ENCODE measurements at regions not wholly inside any gene's neighbourhood (a gene's known extent, or its start where the extent isn't known, plus 50 kb on each side); places are given as distances from the start of the nearest gene placed in this dataset.

DNA sequence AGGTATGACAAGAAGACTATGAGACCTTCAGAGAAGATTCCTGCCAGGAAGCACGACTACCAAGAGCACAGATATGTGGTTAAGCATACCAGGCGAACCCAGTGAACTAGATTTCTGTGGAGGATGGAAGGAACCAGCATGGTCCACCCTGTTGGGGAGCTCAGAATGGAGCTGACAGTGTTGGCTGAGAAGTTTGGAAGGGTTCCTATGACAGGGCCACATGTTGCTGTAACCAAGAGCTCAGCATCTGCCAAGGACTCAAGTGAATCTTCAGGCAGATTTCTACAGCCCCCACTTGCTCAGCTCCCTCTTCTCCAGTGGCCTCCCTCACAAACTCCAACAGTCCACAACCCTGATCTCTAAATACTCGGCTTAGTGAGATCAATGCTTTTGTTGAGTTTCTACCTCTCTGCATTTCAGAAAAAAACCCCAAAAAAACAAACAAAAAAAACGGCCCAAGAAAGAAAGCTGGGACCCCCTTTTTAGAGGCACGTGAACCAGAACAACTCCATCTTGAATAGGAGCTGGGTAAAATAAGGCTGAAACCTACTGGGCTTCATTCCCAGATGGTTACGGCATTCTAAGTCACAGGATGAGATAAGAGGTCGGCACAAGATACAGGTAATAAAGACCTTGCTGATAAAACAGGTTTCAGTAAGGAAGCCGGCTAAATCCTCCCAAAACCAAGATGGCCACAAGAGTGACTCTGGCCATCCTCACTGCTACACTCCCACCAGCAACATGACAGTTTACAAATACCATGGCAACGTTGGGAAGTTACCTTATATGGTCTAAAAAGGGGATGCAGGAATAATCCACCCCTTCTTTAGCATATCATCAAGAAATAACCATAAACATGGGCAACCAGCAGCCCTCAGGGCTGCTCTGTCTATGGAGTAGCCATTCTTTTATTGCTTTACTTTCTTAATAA lies 691.1 kb downstream of the UQCRFS1 start:
- H3K4me3 ChIP-seq (ENCODE audit: low read depth, low read length) = no peak overlapping the region
- in situ Hi-C loops (cut with HindIII; ENCODE audit: low sequenced_read_pairs) = no loop called here
- no peak for DNase-seq (ENCODE audit: low read depth, low spot score)
- TF ChIP-seq, protein P1, sequence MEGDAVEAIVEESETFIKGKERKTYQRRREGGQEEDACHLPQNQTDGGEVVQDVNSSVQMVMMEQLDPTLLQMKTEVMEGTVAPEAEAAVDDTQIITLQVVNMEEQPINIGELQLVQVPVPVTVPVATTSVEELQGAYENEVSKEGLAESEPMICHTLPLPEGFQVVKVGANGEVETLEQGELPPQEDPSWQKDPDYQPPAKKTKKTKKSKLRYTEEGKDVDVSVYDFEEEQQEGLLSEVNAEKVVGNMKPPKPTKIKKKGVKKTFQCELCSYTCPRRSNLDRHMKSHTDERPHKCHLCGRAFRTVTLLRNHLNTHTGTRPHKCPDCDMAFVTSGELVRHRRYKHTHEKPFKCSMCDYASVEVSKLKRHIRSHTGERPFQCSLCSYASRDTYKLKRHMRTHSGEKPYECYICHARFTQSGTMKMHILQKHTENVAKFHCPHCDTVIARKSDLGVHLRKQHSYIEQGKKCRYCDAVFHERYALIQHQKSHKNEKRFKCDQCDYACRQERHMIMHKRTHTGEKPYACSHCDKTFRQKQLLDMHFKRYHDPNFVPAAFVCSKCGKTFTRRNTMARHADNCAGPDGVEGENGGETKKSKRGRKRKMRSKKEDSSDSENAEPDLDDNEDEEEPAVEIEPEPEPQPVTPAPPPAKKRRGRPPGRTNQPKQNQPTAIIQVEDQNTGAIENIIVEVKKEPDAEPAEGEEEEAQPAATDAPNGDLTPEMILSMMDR (IDR thresholded peaks at IDR 0.05; ENCODE audit: low read depth, low read length) = no peak

GRCh38 chr19:28520998-28521568 lies 691.9 kb downstream of the UQCRFS1 start:
- no peak for DNase-seq (ENCODE audit: low read depth, low spot score)
- TF ChIP-seq, protein P1 (IDR thresholded peaks at IDR 0.05; ENCODE audit: low read depth, low read length) = no peak
- in situ Hi-C loops (cut with HindIII; ENCODE audit: low sequenced_read_pairs) = no loop called here

GRCh38 chr19:28519952-28520861 lies 692.7 kb downstream of the UQCRFS1 start:
- TF ChIP-seq, protein P1 (IDR thresholded peaks at IDR 0.05; ENCODE audit: low read depth, low read length) = no peak
- H3K4me3 ChIP-seq (ENCODE audit: low read depth, low read length) = no peak overlapping the region
- no peak for DNase-seq (ENCODE audit: low read depth, low spot score)
- in situ Hi-C loops (cut with HindIII; ENCODE audit: low sequenced_read_pairs) = no loop called here

More at GRCh38 chr19:28520998-28521568, 691.9 kb downstream of the UQCRFS1 start:
- no peak overlapping the region for H3K4me3 ChIP-seq (ENCODE audit: low read depth, low read length)

- no peak overlapping the region for H3K4me3 ChIP-seq (ENCODE audit: low read depth, low read length)
- TF ChIP-seq, protein P1 (IDR thresholded peaks at IDR 0.05; ENCODE audit: low read depth, low read length) = no peak
- no peak for DNase-seq (ENCODE audit: low read depth, low spot score)
- in situ Hi-C loops (cut with HindIII; ENCODE audit: low sequenced_read_pairs) = no loop called here
Observed at GRCh38 chr19:28519218-28519779, 693.7 kb downstream of the UQCRFS1 start.

GRCh38 chr19:28516415-28516872 lies 696.5 kb downstream of the UQCRFS1 start:
- H3K4me3 ChIP-seq (ENCODE audit: low read depth, low read length) = no peak overlapping the region
- TF ChIP-seq, protein P1 (IDR thresholded peaks at IDR 0.05; ENCODE audit: low read depth, low read length) = no peak
- DNase-seq (ENCODE audit: low read depth, low spot score) = no peak
- in situ Hi-C loops (cut with HindIII; ENCODE audit: low sequenced_read_pairs) = no loop called here

DNA sequence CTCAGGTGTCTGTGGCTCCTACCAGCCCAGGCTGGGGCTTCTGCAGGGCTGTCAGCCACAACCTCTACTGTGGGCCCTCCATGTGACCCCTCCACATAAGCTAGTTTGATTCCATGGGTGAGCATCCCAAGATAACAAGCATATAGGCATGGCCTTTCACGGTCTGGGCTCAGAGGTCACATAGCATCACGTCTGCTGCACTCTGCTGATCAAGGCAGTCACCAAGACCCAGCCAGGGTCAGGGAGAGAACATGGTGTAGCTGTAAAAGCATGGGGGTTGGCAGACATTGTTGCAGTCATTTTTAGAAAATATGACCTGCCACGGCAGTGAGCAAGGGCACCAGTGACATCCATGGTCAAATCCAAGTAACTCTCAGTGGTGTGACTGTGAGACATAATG lies 698.8 kb downstream of the UQCRFS1 start:
- TF ChIP-seq, protein P1 (IDR thresholded peaks at IDR 0.05; ENCODE audit: low read depth, low read length) = no peak

More for the DNA sequence above, 698.8 kb downstream of the UQCRFS1 start:
- in situ Hi-C loops (cut with HindIII; ENCODE audit: low sequenced_read_pairs) = no loop called here
- no peak overlapping the region for H3K4me3 ChIP-seq (ENCODE audit: low read depth, low read length)
- DNase-seq (ENCODE audit: low read depth, low spot score) = no peak

Data from astrocyte of the spinal cord (primary cell).